HUES48 (cell line): ENCODE measurements at regions not wholly inside any gene's neighbourhood (a gene's known extent, or its start where the extent isn't known, plus 50 kb on each side); places are given as distances from the start of the nearest gene placed in this dataset.
"Not testable (repeated sequence)": the region's sequence is repeated elsewhere in the genome, so short reads cannot be mapped to it uniquely, and the experiment has no call there.

Experiments
- H3K27ac ChIP-seq: one replicate; pipeline ENCODE4 v1.7.0; 2013; ENCODE audit warnings: low read depth, low read length, inconsistent platforms
- H3K27me3 ChIP-seq: 2 replicates; pipeline ENCODE4 v1.6.1; 2013; ENCODE audit warnings: mild to moderate bottlenecking, low read length; ENCODE audit not compliant: control insufficient read depth, insufficient read depth
- H3K36me3 ChIP-seq: 2 replicates; pipeline ENCODE4 v1.6.1; 2013; ENCODE audit warnings: low read length; ENCODE audit not compliant: control insufficient read depth, insufficient read depth
- H3K4me1 ChIP-seq: 2 replicates; pipeline ENCODE4 v1.6.1; 2013; ENCODE audit warnings: mild to moderate bottlenecking, low read length; ENCODE audit not compliant: control insufficient read depth, insufficient read depth
- H3K4me3 ChIP-seq: 2 replicates; pipeline ENCODE4 v1.5.1; 2013; ENCODE audit warnings: mild to moderate bottlenecking, low read depth, low read length
- H3K9ac ChIP-seq: 2 replicates; pipeline ENCODE4 v1.6.1; 2013; ENCODE audit warnings: mild to moderate bottlenecking, low read depth, low read length, moderate library complexity
- H3K9me3 ChIP-seq: 2 replicates; pipeline ENCODE4 v1.6.1; 2013; ENCODE audit warnings: low read length; ENCODE audit not compliant: control insufficient read depth, insufficient read depth

GRCh38 chr2:52452201-52452600 is 1315.4 kb upstream of the CHAC2 start:
- Histone ChIP-seq H3K27me3 (no peaks in the 10 kb centered on the region), H3K4me1 (peaks cover 11% of the 10 kb centered on the region), H3K9me3 (no peaks in the 10 kb centered on the region), H3K36me3 (no peaks in the 10 kb centered on the region), H3K9ac (no peak overlapping the region), H3K27ac (no peak overlapping the region), H3K4me3 (no peak overlapping the region)

GRCh38 chr2:52445686-52446085 is 1321.9 kb upstream of the CHAC2 start:
- H3K4me1 ChIP-seq: peaks cover 7% of the 10 kb centered on the region
- H3K9ac ChIP-seq: no peak overlapping the region
- no peaks in the 10 kb centered on the region for H3K27me3 ChIP-seq
- H3K4me3 ChIP-seq: no peak overlapping the region
- H3K36me3 ChIP-seq: no peaks in the 10 kb centered on the region
- H3K9me3 ChIP-seq: no peaks in the 10 kb centered on the region
- H3K27ac ChIP-seq: no peak overlapping the region

GRCh38 chr2:52431352-52431760 is 1336.2 kb upstream of the CHAC2 start:
- no peak overlapping the region for H3K27ac ChIP-seq

GRCh38 chr2:52429740-52430139 is 1337.9 kb upstream of the CHAC2 start:
- peaks cover 9% of the 10 kb centered on the region; the same call in 1 of the 2 replicates for H3K4me1 ChIP-seq
- no peaks in the 10 kb centered on the region for H3K27me3 ChIP-seq
- no peak overlapping the region for H3K9ac ChIP-seq
- no peaks in the 10 kb centered on the region for H3K9me3 ChIP-seq
- no peaks in the 10 kb centered on the region for H3K36me3 ChIP-seq
- no peak overlapping the region for H3K27ac ChIP-seq
- no peak overlapping the region for H3K4me3 ChIP-seq

More at GRCh38 chr2:52431352-52431760, 1336.2 kb upstream of the CHAC2 start:
- H3K4me1 ChIP-seq: peaks cover 9% of the 10 kb centered on the region; the same call in 1 of the 2 replicates
- no peak overlapping the region for H3K4me3 ChIP-seq
- H3K9me3 ChIP-seq: no peaks in the 10 kb centered on the region
- H3K36me3 ChIP-seq: no peaks in the 10 kb centered on the region
- H3K9ac ChIP-seq: no peak overlapping the region
- H3K27me3 ChIP-seq: no peaks in the 10 kb centered on the region

- no peaks in the 10 kb centered on the region for H3K9me3 ChIP-seq
- peaks cover 9% of the 10 kb centered on the region; the same call in 1 of the 2 replicates for H3K4me1 ChIP-seq
- no peak overlapping the region for H3K27ac ChIP-seq
- H3K36me3 ChIP-seq: no peaks in the 10 kb centered on the region
- no peak overlapping the region for H3K9ac ChIP-seq
- H3K4me3 ChIP-seq: no peak overlapping the region
- no peaks in the 10 kb centered on the region for H3K27me3 ChIP-seq
These were observed 1338.4 kb upstream of the CHAC2 start for GRCh38 chr2:52429171-52429570.

- Histone ChIP-seq H3K9me3 (no peaks in the 10 kb centered on the region), H3K27me3 (no peaks in the 10 kb centered on the region), H3K9ac (no peak overlapping the region), H3K4me3 (no peak overlapping the region), H3K36me3 (no peaks in the 10 kb centered on the region), H3K27ac (no peak overlapping the region), H3K4me1 (peaks cover 16% of the 10 kb centered on the region)
These were observed 1339.4 kb upstream of the CHAC2 start for GRCh38 chr2:52428224-52428623.

- Histone ChIP-seq H3K4me1 (peaks cover 14% of the 10 kb centered on the region), H3K9ac (no peak overlapping the region), H3K36me3 (no peaks in the 10 kb centered on the region), H3K4me3 (no peak overlapping the region), H3K27me3 (no peaks in the 10 kb centered on the region), H3K27ac (no peak overlapping the region), H3K9me3 (peaks cover 15% of the 10 kb centered on the region)
These were observed 1343.9 kb upstream of the CHAC2 start for GRCh38 chr2:52423655-52424054.

GRCh38 chr2:52423111-52423510 is 1344.5 kb upstream of the CHAC2 start:
- Histone ChIP-seq H3K9me3 (peaks cover 15% of the 10 kb centered on the region), H3K9ac (no peak overlapping the region), H3K4me1 (peaks cover 8% of the 10 kb centered on the region), H3K27ac (no peak overlapping the region), H3K36me3 (no peaks in the 10 kb centered on the region), H3K27me3 (no peaks in the 10 kb centered on the region), H3K4me3 (no peak overlapping the region)

- Histone ChIP-seq H3K9ac (no peak overlapping the region), H3K27ac (no peak overlapping the region), H3K4me3 (no peak overlapping the region), H3K4me1 (no peaks in the 10 kb centered on the region), H3K9me3 (peaks cover 15% of the 10 kb centered on the region), H3K36me3 (no peaks in the 10 kb centered on the region), H3K27me3 (no peaks in the 10 kb centered on the region)
These were observed 1351.3 kb upstream of the CHAC2 start for GRCh38 chr2:52416340-52416739.

- Histone ChIP-seq H3K9me3 (peaks cover 11% of the 10 kb centered on the region), H3K9ac (no peak overlapping the region), H3K36me3 (no peaks in the 10 kb centered on the region), H3K27me3 (no peaks in the 10 kb centered on the region), H3K27ac (no peak overlapping the region), H3K4me1 (no peaks in the 10 kb centered on the region), H3K4me3 (no peak overlapping the region)
These were observed 1352.9 kb upstream of the CHAC2 start for GRCh38 chr2:52414561-52415295.

- not testable (repeated sequence) for H3K9me3 ChIP-seq, H3K4me3 ChIP-seq, H3K36me3 ChIP-seq, H3K27me3 ChIP-seq, H3K27ac ChIP-seq, H3K4me1 ChIP-seq, H3K9ac ChIP-seq
These were observed 1358.1 kb upstream of the CHAC2 start for GRCh38 chr2:52409308-52410118.
